GM20431 (cell line): ENCODE measurements at regions not wholly inside any gene's neighbourhood (a gene's known extent, or its start where the extent isn't known, plus 50 kb on each side); places are given as distances from the start of the nearest gene placed in this dataset.
"Not testable (repeated sequence)": the region's sequence is repeated elsewhere in the genome, so short reads cannot be mapped to it uniquely, and the experiment has no call there.

Experiments
- in situ Hi-C: fragments of 300-500 bp; cut with MseI, MboI; formaldehyde crosslinking; loops from one replicate; pipeline ENCODE4 v1.15.0; 2020; ENCODE audit warnings: low sequenced_read_pairs; ENCODE audit not compliant: unreplicated experiment

DNA sequence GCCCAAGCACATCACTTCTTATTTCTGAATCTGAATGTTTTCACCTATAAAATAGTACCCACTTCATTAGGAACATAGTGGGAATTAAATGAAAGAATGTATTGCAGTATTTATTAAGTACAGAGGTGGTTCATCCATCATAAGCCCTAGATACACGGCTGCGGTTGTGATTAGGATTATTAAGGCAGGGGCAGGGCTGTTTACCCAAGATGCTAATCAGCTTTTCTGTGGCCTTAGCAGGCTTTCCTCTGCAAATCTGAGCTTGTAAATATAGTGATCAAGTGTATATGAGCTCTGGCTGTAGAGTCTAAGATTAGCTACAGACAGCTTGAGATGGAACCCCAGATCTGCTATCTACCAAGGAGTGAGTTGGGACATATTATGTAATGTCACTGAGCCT is 124.1 kb upstream of the ADRA1B start:
- in situ Hi-C loops, result no loop called here

DNA sequence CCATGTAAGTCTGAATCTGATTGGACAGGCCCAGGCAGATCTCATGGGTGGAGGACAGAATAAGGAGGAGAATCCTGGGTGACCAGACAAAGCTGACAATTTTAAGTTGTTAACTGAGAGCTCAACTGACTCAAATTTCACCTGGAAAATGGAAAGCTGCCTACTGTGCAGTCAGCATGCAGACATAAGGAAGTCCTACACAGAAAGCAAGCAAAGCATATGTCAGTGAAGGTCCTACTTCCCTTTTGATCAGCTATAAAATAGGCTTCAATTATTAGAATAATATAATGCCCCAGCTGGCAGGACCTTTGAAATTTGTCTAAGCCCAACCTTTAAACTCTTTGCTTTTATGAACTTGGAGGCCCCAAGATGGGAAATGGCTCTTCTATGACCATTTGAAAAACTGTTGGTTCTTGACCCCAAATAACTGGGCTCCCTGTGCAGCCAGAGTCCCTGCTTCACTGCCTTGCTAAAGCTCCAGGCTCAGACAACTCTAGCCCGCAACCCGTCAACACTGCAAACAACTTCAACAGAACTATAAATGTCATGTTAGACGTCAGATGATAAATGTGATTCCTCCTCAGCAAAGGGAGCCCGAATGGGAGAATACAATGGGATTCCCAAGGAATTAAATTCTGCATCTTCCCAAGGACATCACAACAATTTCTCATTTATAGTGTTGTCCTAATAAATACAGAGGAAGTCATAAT is 118.9 kb upstream of the ADRA1B start:
- in situ Hi-C loops, result no loop called here

DNA sequence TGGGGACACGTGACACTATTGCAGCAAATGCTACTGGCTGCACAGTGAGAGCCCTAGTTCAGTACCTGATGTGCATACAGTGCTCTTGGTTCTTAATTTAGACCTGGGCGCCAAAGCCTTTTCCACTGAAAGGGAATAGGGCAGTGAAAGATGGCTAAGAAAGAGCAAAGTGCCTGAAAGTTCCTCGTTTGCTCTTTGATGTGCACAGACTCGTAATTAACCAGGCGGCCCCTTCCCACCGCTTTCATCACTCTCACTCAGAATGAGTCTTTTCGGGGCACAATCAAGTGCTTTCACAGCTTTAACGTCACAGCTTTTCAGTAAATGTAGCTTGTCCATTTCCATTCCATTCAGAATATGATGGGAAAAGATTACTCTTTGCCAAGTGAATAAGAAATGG is 116.6 kb upstream of the ADRA1B start:
- in situ Hi-C loops, result no loop called here

DNA sequence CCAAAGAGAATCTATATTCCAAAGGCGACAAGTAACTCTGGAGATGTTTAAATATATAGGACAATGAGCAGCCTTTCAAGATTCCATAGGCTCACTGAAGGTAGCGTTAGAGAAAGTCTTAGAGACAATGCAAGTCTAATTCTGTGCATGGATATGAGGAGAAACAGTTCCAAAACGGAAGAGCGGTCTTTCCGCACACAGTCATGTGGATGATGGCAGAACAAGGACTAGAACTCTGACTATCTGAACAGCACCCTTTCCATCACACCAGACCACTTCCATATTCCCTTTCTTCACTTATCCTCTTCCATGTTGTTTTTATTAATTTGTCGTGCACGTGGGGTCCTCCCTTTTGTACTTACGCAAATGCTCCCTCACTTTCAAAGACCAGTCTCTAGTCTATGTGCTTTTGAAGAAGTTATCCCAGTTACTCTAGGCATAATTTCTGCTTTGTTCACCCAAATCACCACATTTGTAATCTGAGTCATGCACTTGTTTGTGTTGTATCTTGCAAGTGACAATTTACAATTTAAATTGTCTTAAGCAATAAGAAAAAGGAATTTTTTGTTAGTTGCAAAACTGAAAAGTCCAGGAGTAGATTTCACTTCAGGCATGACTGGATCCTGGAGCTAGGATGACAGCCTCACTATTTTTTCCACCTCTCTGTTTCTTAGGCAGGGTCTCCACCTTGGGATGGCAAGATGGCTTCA is 116.0 kb upstream of the ADRA1B start:
- in situ Hi-C loops, result no loop called here

DNA sequence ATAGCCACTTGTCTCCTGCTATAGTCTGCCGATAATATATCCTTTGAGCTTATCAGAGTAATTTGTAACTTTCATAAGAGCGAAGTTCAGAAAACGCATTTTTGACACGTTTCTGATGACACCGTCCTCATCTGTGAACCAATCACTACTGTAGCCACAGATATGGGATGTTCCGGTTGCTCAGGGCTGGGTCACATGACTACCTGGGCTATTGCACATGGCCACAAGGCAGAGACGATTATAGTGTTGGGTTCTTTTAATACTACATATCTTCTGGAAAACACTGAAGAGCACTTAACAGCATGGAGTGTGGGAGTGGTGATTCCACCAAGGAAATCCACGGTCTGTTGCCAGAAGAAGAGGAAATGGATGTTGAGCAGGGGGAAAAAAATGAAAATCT is 115.0 kb upstream of the ADRA1B start:
- in situ Hi-C loops, result no loop called here

DNA sequence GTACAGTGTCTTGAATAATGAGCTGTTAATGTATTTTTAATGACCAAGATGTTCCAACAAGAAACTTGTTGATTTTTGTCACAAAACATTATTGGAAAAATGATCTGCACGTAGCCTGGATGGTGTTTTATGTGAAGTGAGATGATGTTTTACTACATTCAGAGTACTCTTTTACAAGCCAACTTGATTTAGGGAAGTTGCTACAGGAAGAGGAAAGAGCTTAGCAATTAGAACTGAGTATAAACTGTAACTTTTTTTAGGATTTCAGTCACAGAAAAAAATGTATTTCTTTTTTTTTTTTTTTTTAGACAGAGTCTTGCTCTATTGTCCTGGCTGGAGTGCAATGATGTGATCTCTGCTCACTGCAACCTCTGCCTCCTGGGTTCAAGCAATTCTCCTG is 113.6 kb upstream of the ADRA1B start:
- in situ Hi-C loops, result no loop called here

DNA sequence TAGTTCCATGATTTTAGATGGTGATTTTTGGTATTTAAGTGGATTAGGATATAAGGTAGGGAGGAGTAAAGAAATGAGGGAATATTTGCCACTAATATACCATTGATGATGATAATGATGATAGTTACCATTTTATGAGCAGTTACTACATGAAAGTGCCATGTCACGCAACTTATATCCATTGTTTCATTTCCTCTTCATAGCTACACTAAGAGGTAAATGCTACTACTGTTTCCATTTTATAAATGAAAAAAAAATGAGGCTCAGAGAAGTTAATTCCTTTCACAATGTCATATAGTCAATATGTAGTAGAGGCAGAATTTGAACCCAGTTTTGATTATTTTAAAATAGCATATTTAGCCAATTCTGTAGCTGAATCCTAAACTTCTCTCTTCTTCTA is 112.2 kb upstream of the ADRA1B start:
- in situ Hi-C loops, result no loop called here

DNA sequence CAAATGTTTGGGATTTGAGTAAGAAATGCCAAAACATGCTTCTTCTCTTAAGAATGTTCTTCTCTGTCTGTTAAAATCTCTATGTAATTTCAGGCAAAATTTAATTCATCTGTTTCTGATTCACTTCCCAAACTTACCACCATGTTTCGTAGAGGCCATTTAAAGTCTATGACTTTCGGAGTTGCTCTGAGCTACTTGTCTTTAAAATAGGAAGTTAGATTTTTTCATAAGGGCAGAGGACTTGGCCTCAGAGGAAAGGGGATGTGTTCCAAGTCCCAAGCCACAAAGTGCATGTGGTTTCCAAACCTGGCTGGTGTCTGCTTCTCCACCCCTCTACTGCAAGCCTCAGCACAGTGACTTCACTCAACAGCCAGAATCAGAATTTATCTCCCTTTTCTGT is 111.3 kb upstream of the ADRA1B start:
- in situ Hi-C loops, result no loop called here

DNA sequence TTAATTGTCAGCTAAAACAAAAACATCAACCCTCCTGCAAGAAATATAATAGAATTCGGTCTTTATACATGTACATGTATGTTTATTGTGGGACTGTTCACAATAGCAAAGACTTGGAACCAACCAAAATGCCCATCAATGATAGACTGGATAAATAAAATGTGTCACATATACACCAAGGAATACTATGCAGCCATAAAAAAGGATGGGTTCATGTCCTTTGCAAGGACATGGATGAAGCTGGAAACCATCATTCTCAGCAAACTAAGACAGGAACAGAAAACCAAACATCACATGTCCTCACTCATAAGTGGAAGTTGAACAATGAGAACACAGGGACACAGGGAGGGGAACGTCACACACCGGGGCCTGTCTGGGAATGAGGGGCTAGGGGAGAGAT is 109.1 kb upstream of the ADRA1B start:
- in situ Hi-C loops, result not testable (repeated sequence)

DNA sequence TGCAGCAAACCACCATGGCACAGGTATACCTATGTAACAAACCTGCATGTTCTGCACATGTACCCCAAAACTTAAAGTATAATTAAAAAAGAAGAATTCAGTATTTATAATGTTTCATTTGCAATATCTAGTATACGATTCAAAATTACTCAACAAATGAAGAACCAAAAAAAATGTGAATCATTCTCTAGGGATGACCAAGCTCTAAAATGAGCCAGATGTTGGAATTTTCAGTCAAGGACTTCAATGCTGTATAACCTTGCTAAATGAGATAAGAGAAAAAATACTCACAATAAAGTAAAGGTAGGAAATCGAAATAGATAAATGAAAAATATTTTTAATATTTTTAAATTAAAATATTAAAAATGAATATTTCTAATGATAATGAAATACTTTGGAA is 108.7 kb upstream of the ADRA1B start:
- in situ Hi-C loops, result no loop called here

DNA sequence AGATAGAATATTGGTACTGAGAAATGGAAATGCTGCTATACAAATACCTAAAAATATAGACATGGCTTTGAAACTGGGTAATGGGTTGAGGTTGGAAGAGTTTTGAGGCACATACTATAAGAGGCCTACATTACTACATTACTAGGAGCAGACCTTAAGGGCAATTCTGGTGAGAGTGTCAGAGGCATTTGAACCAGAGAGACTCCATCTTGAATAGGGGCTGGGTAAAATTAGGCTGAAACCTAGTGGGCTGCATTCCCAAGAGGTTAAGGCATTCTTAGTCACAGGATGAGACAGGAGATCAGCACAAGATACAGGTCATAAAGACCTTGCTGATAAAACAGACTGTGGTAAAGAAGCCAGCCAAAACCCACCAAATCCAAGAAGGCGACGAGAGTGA is 104.6 kb upstream of the ADRA1B start:
- in situ Hi-C loops, result no loop called here

DNA sequence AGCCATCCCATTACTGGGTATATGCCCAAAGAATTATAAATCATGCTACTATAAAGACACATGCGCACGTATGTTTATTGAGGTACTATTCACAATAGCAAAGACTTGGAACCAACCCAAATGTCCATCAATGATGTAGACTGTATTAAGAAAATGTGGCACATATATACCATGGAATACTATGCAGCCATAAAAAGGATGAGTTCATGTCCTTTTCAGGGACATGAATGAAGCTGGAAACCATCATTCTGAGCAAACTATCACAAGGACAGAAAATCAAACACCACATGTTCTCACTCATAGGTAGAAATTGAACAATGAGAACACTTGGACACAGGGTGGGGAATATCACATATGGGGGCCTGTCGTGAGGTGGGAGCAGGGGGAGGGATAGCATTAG is 103.5 kb upstream of the ADRA1B start:
- in situ Hi-C loops, result not testable (repeated sequence)

DNA sequence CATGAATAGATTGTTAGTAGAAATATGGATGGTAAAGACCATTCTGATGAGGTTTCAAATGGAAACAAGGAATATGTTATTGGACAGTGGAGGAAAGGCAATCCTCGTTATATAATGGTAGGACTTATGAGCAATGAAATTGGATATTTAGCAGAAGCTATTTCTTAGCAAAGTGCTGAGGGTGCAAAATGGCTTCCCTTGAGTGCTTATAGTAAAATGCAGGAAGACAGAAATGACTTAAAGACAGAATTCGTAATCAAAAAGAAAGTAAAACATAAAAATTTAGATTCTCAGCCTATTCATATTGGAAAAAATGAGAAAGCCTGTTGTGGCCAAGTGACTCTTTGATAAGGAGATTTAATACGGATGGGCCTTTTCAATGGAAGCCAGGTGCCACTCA is 102.1 kb upstream of the ADRA1B start:
- in situ Hi-C loops, result no loop called here

DNA sequence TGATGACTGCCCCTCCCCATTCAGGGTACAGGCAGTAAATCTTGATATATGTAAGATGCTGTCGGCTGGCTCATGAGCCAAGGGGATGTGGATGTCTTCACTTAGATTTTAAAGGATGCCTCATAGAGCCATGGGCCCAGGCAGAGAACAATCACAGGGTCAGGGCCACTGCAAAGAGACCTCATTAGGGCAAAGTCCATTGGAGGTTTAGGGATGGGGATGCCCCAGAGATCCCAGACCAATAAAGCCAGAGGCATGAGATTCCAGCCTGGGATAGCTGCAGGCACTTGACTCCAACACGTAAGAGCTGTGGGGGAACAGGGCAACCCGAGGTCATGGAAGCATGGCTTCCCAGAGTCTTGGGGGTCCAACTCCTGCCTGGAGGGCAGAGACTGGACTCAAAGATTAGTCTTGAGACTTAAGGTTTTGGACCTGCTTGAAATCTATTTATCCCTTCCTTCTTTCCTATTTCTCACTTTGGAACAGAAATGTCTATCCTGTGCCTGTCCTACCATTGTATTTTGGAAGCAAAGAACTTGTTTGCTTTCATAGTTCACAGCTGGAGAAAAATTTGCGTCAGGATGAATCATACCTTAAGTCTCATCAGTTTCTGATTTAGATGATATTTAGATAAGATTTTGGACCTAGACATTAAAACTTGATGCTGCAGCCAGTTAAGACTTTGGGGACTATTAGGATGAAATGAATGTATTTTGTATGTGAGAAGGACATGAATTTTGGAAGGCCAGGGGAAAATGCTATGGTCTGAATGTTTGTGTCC is 101.3 kb upstream of the ADRA1B start:
- in situ Hi-C loops, result no loop called here

DNA sequence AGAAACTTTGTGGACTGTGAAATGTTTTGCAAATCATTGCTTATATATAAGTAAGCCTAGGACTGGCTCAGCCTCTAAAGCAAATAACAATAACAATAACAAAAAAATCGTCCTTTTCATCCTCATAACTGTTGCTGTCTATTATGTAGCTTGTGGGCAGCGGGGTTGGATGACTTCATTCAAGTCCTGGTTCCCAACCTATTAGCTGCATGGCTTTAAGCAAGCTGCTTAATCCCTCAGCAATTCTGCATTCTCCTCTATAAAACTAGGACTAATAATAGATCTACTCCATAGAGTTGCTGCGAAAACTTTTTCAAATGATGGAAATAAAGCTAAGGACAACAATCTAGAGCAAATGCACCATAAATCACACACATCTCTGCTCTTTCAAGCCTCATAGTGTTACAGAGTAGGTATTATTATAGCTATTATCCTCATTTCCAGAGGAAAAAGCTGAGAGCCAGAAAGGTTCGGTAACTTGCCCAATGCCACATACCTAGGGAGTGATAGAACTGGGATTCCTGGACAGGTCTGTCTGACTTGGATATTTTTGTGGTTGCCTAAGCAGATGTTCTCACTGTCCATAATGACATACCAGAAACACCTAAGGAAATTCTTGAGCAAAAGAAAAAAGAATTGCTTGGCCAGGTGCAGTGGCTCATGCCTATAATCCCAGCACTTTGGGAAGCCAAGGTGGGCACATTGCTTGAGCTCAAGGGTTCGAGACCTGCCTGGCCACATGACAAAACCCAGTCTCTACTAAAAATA is 98.8 kb upstream of the ADRA1B start:
- in situ Hi-C loops, result no loop called here

DNA sequence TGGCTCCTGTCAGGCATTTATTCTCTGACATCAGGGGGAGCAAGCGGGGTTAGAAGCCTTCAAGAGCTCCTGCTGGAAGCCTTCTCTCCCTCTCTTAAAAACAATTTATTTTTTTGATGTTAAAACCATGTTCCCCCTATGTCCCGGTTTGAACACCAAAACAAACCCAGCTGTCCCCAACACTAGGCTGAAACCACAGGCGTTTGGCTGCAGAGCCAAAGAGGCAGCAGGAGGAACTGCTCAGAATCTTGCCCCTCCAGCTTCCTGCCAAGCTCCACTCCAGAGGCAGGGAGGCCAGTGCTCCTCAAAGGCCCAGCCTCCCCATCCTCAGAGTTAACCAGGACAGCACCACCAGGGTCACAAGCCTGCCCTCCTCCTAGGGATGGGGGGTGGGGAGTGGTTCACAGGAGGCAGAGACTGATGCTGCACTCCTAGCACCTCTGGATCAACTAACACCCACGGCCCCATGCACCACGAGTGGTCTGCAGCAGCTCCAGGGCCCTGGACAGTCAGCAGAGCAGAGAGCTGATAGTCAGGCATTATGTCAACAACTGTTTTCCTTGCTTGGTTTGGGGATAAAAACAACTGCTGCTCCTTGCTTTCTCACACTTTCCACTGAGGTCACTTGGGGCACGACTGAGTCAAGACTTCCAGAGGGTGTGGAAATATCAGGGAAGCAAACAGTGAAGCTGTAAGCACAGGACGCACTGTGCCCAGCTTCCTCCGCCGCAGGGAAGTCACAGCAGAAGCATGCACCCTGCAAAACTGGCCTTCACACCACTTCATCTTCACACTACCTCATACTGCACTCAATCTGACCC is 96.5 kb upstream of the ADRA1B start:
- in situ Hi-C loops, result no loop called here

DNA sequence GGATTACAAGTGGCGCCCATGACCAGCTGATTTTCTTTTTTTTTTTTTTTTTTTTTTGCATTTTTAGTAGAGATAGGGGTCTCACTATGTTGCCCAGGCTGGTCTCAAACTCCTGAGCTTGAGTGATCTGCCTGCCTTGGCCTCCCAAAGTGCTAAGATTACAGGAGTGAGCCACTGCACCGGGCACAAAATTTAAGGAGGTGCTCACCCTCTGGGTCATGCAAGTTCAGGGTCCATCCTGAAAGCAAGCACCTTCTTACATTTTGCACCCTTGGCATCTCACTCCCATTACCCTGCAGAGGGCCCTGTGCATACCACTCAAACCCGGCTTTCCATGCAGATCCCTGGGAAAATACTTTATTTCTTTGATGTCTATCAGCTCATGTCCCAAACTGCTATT is 95.6 kb upstream of the ADRA1B start:
- in situ Hi-C loops, result no loop called here

DNA sequence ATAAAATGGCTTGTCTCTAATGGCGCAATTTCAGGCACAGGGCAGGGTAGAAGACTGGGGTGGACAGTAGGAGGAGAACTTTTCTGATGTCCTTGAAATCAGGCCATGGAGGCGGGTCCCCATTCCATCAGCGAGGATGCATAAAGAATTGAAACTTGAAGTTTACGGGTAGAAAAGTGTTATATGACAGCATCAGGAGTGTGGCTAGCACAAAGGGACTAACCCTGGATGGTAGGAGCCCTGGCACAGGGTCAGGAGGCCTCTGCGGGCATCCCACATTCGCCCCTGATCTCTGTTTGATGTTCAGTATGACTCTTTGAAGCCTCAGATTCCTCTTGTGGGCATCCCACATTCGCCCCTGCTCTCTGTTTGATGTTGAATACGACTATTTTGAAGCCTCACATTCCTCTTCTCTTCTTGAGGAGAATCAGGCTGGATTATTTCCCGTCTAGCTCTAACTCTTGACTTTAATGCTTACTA is 94.8 kb upstream of the ADRA1B start:
- in situ Hi-C loops, result no loop called here
